Naive thymus-derived CD8-positive, alpha-beta T cell (primary cell): ENCODE measurements at regions not wholly inside any gene's neighbourhood (a gene's known extent, or its start where the extent isn't known, plus 50 kb on each side); places are given as distances from the start of the nearest gene placed in this dataset.
"Not testable (repeated sequence)": the region's sequence is repeated elsewhere in the genome, so short reads cannot be mapped to it uniquely, and the experiment has no call there.

Experiments
- ATAC-seq, 2 donors: fragments of 150-1000 bp; cut with Tn5 transposase in 1 of 2; sonication (Bioruptor Pico), chemical (Tn5 transposase) in 1 of 2; 1 replicate in 1 of 2; 2 replicates in 1 of 2; pipeline ENCODE4 v1.10.0; 2021; ENCODE audit warnings: mild to moderate bottlenecking in 2 of 2, moderate library complexity in 2 of 2
- POLR2A ChIA-PET: fragments of 350-600 bp; sonication (Branson Sonifier 250); formaldehyde crosslinking; loops from one replicate; lab custom pipeline; 2021; ENCODE audit warnings: antibody characterized with exemption; lab: Charles Lee
- DNase-seq, 10 donors: peaks; one replicate each; pipeline versions ENCODE4 v3.0.0 to v3.0.0-alpha.2; 2020 to 2022
- H3K27ac Mint-ChIP-seq, 10 donors: one replicate each; pipeline ENCODE4 v1.8.0; 2020 to 2022; ENCODE audit warnings: mild to moderate bottlenecking in 10 of 10, mixed read lengths in 10 of 10, moderate library complexity in 4 of 10, inconsistent platforms in 1 of 10
- H3K27me3 Mint-ChIP-seq, 5 donors: one replicate each; pipeline ENCODE4 v1.8.0; 2021 to 2022; ENCODE audit warnings: mixed read lengths in 5 of 5
- H3K36me3 Mint-ChIP-seq, 3 donors: one replicate each; pipeline ENCODE4 v1.8.0; 2020 to 2022; ENCODE audit warnings: mixed read lengths in 3 of 3, mild to moderate bottlenecking in 2 of 3, inconsistent platforms in 1 of 3
- H3K4me1 Mint-ChIP-seq, 4 donors: one replicate each; pipeline ENCODE4 v1.8.0; 2021 to 2022; ENCODE audit warnings: mixed read lengths in 4 of 4
- H3K4me3 Mint-ChIP-seq, 10 donors: one replicate each; pipeline ENCODE4 v1.8.0; 2020 to 2022; ENCODE audit warnings: mild to moderate bottlenecking in 10 of 10, mixed read lengths in 10 of 10, moderate library complexity in 6 of 10, inconsistent platforms in 1 of 10
- H3K9me3 Mint-ChIP-seq, 9 donors: one replicate each; pipeline ENCODE4 v1.8.0; 2020 to 2022; ENCODE audit warnings: mixed read lengths in 9 of 9, mild to moderate bottlenecking in 3 of 9, inconsistent platforms in 1 of 9, moderate library complexity in 1 of 9

DNA sequence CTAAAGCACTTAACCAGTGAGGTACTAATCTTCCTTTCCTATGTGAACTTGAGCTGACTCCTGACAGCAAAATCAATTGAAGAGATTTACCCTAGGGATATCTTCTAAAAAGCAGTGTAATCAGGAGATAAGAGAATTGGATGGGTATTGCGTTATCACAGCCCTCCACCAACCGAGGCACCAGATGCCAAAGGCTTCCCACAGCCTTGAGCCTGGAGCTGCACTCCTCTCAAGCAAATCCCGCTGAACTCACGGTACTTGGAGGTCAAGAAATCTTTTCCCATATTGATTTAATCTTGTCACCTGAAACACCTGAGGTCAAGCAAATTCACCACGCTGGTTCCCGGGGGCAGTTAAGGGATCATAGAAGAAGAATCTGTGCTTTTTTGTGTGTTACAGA, 346.8 kb downstream of the TBL1XR1 start:
- H3K27me3 Mint-ChIP-seq, result peaks cover 0 to 4% (median 0%) of the 10 kb centered on the region in 5 donors
- H3K36me3 Mint-ChIP-seq, result no peaks in the 10 kb centered on the region
- H3K4me3 Mint-ChIP-seq, result no peak overlapping the region
- DNase-seq, result no peak
- ATAC-seq, result no peak
- POLR2A ChIA-PET, result no interaction called here
- no peak overlapping the region for H3K27ac Mint-ChIP-seq
- no peaks in the 10 kb centered on the region for H3K9me3 Mint-ChIP-seq
- no peaks in the 10 kb centered on the region for H3K4me1 Mint-ChIP-seq

DNA sequence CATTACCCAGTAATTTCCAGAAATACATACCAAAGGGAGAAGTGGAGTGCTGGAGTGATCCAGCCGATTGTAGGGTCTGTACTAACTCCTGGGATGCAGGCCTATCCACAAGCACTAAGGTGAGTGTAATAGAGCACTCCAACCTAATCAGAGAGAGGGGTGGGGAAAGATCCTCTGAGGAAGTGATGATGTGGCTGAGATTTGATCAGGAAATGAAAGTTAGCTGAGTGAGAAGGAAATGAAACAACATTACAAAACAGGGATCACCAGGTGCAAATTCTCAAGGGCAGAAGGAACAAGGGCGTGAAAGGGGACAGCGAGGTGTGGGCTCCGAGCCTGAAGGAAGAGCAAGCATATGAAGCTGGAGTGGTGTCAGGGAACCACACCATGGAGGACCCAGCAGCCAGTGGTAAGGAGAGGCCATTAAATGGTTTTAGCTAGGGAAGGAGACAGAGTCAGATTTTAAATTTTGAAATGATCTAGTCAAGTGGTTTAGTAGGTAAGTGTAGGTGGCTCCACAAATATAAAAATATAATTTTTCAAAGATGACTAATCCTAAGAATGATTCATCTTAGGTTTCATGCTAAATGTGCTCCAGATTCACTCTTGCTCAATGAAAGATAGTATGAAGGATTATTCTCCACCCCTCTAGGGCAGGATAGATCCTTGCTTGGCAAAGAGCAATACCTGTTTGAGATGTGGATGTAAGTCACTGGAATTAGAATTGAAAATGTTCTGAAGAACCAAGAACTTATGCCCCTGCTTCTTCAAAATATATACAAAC, 348.7 kb downstream of the TBL1XR1 start:
- POLR2A ChIA-PET, result interaction anchor here (0.6 kb wide), 1 partner anchor 18 kb away, joined by 3 read pairs; no protein-coding TSS in a partner anchor
- no peaks in the 10 kb centered on the region for H3K36me3 Mint-ChIP-seq
- ATAC-seq, result no peak

DNA sequence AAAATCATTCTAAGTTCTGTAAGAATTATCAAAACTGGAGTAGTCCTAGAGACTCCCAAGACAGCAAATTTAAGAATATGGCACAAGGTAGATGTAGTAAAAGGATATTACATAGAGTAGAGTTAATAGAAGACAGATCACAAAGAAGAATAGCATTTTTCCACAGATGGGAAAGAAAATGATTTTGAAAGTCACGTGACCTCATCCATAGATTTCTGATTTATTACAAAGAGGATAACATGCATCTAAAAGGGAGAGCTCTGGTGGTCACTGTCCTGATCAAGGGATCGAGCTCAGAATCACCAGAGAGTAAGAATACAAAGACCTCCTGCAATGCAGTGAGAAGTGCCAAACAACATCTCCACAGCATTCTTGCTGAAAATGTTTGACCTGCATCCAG, 354.4 kb downstream of the TBL1XR1 start:
- Mint-ChIP-seq H3K4me1 (no peaks in the 10 kb centered on the region), H3K27ac (no peak overlapping the region), H3K4me3 (no peak overlapping the region), H3K9me3 (no peaks in the 10 kb centered on the region), H3K36me3 (no peaks in the 10 kb centered on the region), H3K27me3 (peaks cover 2 to 16% (median 7%) of the 10 kb centered on the region in 5 donors)
- no peak for DNase-seq
- POLR2A ChIA-PET, result no interaction called here
- no peak for ATAC-seq

More for the DNA sequence above, 348.7 kb downstream of the TBL1XR1 start:
- H3K27ac Mint-ChIP-seq, result no peak overlapping the region
- H3K27me3 Mint-ChIP-seq, result peaks cover 0 to 4% (median under 1%) of the 10 kb centered on the region in 5 donors
- H3K4me3 Mint-ChIP-seq, result no peak overlapping the region
- H3K4me1 Mint-ChIP-seq, result no peaks in the 10 kb centered on the region
- no peak for DNase-seq
- H3K9me3 Mint-ChIP-seq, result no peaks in the 10 kb centered on the region

DNA sequence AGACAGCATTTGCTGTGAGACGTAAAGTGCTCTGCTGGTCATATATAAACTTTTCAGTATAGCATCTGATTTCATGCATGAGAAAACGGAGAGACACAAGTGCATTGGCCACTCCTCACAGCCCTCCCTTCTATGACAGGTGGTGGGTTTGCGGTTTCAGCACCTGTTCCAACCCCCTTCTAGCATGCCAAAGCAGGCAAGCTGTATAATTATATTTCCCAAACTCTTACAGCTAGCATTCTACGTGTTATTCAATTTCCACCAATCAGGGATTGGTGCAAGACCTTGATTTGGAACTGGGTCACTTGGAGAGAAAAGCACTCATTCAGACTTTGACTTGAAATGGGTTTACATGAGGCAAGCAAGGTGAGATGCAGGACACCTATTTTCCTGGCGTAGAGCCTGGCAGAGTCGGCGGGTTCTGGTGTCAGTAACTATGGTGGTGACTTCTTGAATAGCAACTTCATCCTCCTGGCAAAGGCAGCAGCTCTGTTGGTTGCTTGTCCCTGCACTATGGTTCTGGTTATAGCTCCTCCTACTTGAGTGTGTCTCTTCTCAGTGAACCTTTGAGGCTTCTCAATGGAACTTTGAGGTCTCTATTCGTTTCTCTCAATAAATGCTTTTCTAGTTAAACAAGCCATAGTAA, 356.5 kb downstream of the TBL1XR1 start:
- Mint-ChIP-seq H3K4me1 (no peaks in the 10 kb centered on the region), H3K9me3 (no peaks in the 10 kb centered on the region), H3K4me3 (no peak overlapping the region), H3K36me3 (no peaks in the 10 kb centered on the region), H3K27ac (peak overlapping the region in 1 of 10 donors; percentile 22), H3K27me3 (peaks cover 2 to 16% (median 7%) of the 10 kb centered on the region in 5 donors)
- DNase-seq (no peak), ATAC-seq (no peak)
- POLR2A ChIA-PET, result no interaction called here

DNA sequence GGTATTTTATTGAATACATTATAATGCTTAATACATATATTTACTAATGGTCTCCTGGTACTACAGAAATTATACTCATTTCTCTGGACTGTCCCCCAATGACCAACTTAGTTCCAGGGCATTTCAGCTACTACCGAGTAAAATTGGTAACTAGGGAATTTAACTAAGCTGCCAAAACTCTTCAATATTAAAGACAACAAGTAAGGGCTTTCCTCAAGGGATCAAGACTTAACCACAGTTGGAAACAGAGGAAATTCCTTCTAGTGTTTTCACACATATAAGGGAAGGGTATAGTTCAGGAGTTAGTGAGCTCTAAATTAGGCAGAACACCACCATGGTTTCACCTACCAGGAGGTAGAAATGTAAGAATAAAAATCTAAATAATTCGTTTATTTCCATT, 357.4 kb downstream of the TBL1XR1 start:
- no peak overlapping the region for H3K4me3 Mint-ChIP-seq
- no peaks in the 10 kb centered on the region for H3K9me3 Mint-ChIP-seq
- H3K36me3 Mint-ChIP-seq, result no peaks in the 10 kb centered on the region
- ATAC-seq, result no peak
- POLR2A ChIA-PET, result no interaction called here
- H3K27me3 Mint-ChIP-seq, result peaks cover 2 to 20% (median 7%) of the 10 kb centered on the region in 5 donors
- DNase-seq, result no peak
- no peak overlapping the region for H3K27ac Mint-ChIP-seq
- H3K4me1 Mint-ChIP-seq, result no peaks in the 10 kb centered on the region

DNA sequence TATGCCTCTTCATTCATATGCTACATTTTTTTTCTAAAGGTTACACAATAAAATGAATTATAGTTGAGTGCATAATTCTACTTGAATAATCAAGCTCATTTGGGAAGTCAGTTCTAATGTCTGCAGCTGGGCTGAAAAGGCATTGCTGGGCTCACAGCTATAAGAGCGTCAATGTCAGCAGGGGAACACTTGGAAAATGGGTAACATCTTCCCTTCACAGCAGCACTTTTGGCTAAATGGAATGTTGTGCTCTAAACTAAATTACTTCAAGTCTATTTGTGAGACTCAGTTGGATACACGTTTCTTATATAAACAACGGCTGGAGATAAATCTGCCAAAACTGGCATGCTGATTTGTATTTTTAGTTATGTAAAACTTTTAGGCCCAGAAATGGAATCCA, 357.8 kb downstream of the TBL1XR1 start:
- H3K9me3 Mint-ChIP-seq, result no peaks in the 10 kb centered on the region
- no peaks in the 10 kb centered on the region for H3K4me1 Mint-ChIP-seq
- POLR2A ChIA-PET, result no interaction called here
- H3K27me3 Mint-ChIP-seq, result peaks cover 2 to 21% (median 7%) of the 10 kb centered on the region in 5 donors
- no peak overlapping the region for H3K4me3 Mint-ChIP-seq
- H3K36me3 Mint-ChIP-seq, result no peaks in the 10 kb centered on the region
- H3K27ac Mint-ChIP-seq, result no peak overlapping the region
- no peak for DNase-seq
- ATAC-seq, result no peak

DNA sequence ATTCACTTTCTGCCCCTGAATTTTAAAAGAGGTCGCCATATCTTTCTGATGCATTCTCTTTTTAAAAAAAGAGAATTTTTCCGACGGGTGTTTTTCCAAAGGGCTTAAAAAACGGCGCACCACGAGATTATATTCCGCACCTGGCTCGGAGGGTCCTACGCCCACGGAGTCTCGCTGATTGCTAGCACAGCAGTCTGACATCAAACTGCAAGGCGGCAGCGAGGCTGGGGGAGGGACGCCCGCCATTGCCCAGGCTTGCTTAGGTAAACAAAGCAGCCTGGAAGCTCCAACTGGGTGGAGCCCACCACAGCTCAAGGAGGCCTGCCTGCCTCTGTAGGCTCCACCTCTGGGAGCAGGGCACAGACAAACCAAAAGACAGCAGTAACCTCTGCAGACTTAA, 370.0 kb downstream of the TBL1XR1 start:
- ATAC-seq, H3K27ac Mint-ChIP-seq, H3K36me3 Mint-ChIP-seq, POLR2A ChIA-PET, H3K4me3 Mint-ChIP-seq, H3K27me3 Mint-ChIP-seq, DNase-seq, H3K4me1 Mint-ChIP-seq, H3K9me3 Mint-ChIP-seq: not testable (repeated sequence)

DNA sequence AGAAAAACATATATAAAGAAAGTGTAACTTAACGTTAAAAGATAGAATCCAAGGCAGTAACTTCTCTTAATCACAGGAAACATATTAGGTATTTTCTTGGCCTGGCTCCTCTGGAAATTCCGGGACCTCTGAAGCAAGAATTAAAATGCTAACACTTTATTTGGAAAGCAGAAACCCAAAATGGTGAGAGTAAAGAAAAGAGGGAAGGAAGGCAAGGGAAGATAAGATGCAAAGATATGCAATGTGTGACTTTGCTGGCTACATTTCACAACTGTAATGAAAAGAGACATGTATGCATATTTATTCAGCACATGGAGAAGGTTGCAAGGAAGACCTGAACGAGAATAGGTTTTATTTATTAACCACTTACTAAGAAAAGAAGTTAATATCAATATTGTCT, 372.5 kb downstream of the TBL1XR1 start:
- Mint-ChIP-seq H3K4me1 (no peaks in the 10 kb centered on the region), H3K9me3 (peaks cover 0 to 8% (median 3%) of the 10 kb centered on the region in 9 donors), H3K27ac (no peak overlapping the region), H3K4me3 (no peak overlapping the region), H3K27me3 (peaks cover 0 to 10% (median 6%) of the 10 kb centered on the region in 5 donors), H3K36me3 (no peaks in the 10 kb centered on the region)
- no peak for ATAC-seq
- POLR2A ChIA-PET, result no interaction called here
- DNase-seq, result no peak

DNA sequence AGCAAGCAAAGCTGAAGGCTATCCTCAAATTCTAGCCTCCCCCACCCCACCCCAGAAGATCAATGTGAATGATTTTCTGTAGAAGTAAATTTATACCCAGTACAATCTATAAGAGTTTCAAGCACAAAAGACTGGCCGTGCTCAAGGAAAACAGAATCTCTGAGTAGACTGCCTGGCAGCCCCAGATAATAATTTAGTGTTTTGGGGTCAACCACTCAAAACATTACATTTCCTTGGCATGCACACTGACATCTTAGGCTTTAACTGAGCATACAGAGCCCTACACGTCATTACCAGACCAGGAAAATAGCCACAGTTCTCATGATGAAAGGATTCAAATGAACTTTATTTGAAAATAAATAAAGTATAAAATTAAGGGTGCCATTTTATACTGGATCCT, 376.5 kb downstream of the TBL1XR1 start:
- Mint-ChIP-seq H3K4me3 (no peak overlapping the region), H3K27me3 (peaks cover 0 to 10% (median 6%) of the 10 kb centered on the region in 5 donors), H3K9me3 (peaks cover 0 to 8% (median 3%) of the 10 kb centered on the region in 9 donors), H3K36me3 (no peaks in the 10 kb centered on the region), H3K27ac (no peak overlapping the region), H3K4me1 (no peaks in the 10 kb centered on the region)
- POLR2A ChIA-PET, result no interaction called here
- no peak for DNase-seq
- no peak for ATAC-seq

DNA sequence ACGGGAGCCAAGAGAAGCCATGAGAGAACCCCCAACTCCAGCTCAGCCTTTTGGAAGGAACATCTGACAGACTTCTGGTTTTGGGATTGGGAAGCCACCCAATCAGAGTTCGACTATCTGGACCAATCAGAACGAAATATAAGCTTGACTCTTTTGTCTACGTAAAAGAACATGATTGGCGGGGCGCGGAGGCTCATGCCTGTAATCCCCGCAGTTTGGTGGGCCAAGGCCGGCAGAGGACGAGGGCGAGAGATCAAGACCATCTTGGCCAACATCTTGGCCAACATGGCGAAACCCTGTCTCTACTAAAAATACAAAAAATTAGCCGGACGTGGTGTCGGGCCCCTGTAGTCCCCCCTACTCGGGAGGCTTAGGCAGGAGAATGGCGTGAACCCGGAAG, 380.3 kb downstream of the TBL1XR1 start:
- Mint-ChIP-seq H3K27me3 (peaks cover 0 to 8% (median 3%) of the 10 kb centered on the region in 5 donors), H3K4me3 (no peak overlapping the region), H3K27ac (no peak overlapping the region), H3K36me3 (no peaks in the 10 kb centered on the region), H3K4me1 (no peaks in the 10 kb centered on the region), H3K9me3 (peaks cover 0 to 8% (median 0%) of the 10 kb centered on the region in 9 donors)
- ATAC-seq (no peak), DNase-seq (no peak)
- POLR2A ChIA-PET, result no interaction called here

DNA sequence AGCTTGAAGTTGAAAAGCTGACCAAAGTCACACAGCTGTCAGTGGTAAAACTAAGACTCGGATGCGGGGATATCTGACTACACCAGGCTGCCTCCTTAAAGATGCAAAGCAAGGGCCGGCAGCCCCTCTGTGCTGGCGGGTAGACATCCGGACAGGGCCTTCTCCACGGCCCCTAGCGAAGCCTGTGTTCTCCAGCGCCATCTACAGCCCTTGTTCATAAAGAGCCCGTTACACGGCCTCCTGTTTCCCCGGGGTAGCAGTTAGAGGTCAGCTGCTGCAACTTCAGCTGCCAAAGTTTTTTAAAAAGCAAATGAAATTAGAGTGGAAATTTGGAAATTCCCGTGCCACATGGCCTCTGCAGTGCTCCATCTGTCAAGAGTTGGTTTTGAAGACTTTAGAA, 383.0 kb downstream of the TBL1XR1 start:
- H3K27me3 Mint-ChIP-seq, result peaks cover 0 to 8% (median 3%) of the 10 kb centered on the region in 5 donors
- peaks cover 0 to 4% (median 0%) of the 10 kb centered on the region in 9 donors for H3K9me3 Mint-ChIP-seq
- no peak overlapping the region for H3K4me3 Mint-ChIP-seq
- H3K4me1 Mint-ChIP-seq, result no peaks in the 10 kb centered on the region
- peaks cover 0 to under 1% (median 0%) of the 10 kb centered on the region in 3 donors for H3K36me3 Mint-ChIP-seq
- no peak overlapping the region for H3K27ac Mint-ChIP-seq
- no peak for DNase-seq
- POLR2A ChIA-PET, result no interaction called here
- ATAC-seq, result peak in 1 of 2 donors; percentile 33

DNA sequence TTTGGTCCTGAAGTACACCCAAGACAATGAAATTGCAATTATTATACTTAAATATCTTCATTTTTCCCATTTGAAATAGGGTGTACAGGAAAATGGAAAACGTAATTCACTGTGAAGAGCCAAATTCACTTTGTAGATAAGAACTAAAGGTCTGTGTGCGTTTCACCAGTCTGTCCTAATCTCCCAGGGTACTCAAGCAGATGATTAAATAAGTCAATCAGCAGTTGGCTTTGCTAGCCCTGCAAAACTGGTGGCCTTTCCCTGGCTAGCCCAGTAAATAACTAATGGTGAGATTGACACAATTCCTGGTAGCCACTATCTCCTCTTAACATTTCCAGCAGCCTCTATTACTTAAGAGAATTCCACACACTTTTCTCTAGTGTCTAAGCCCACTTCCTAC, 389.3 kb downstream of the TBL1XR1 start:
- H3K27me3 Mint-ChIP-seq, result peaks cover 0 to 3% (median under 1%) of the 10 kb centered on the region in 5 donors
- H3K36me3 Mint-ChIP-seq, result peaks cover 0 to 3% (median 0%) of the 10 kb centered on the region in 3 donors
- ATAC-seq, result no peak
- no peaks in the 10 kb centered on the region for H3K4me1 Mint-ChIP-seq
- no peak overlapping the region for H3K4me3 Mint-ChIP-seq
- no peak overlapping the region for H3K27ac Mint-ChIP-seq
- POLR2A ChIA-PET, result no interaction called here
- H3K9me3 Mint-ChIP-seq, result peaks cover 0 to 6% (median 0%) of the 10 kb centered on the region in 9 donors
- DNase-seq, result no peak

DNA sequence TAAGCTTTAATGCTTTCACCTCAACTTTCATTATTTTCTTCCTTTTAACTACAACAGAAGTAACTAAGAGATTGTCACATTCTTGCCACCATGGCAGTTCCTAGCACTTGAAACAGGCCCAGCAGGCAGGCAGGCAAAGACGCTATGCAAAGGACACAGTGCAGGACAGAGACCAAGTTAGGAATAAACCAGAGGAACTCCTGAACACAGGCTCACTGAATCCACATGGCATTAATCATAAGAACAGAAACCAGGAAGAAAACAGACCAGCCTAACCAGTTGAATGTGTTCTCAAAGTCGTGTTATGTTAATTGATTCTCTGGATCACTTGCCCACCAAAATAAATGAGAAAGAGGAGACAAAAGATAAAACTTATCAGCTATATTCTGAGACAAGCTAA, 397.6 kb downstream of the TBL1XR1 start:
- Mint-ChIP-seq H3K4me1 (no peaks in the 10 kb centered on the region), H3K9me3 (peaks cover 0 to 10% (median 0%) of the 10 kb centered on the region in 9 donors), H3K36me3 (no peaks in the 10 kb centered on the region), H3K4me3 (no peak overlapping the region), H3K27ac (no peak overlapping the region), H3K27me3 (peaks cover 0 to 8% (median 4%) of the 10 kb centered on the region in 5 donors)
- DNase-seq (no peak), ATAC-seq (no peak)
- POLR2A ChIA-PET, result no interaction called here
